ENCODE measurements at regions not wholly inside any gene's neighbourhood (a gene's known extent, or its start where the extent isn't known, plus 50 kb on each side); places are given as distances from the start of the nearest gene placed in this dataset.

DNA sequence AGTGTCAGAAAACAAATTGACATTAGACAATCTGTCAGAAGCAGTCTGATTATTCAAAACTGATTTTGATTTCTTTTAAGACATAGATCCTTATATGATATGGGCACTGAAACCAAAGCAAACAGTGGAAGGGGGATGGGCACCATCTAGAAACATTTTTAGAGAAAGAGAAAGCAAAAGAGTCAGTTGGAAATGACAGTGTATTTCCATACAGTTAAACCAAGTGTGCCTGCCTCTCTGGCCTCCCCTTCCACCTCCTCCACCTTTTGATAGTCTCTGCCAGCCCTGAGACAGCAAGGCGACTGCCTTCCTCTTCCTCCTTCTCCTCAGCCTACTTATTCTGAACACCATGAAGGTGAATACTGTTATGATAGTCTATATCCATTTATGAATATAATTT, 949.7 kb downstream of the AMY1C start:
- no peak for DNase-seq (ENCODE audit: low spot score)

DNA sequence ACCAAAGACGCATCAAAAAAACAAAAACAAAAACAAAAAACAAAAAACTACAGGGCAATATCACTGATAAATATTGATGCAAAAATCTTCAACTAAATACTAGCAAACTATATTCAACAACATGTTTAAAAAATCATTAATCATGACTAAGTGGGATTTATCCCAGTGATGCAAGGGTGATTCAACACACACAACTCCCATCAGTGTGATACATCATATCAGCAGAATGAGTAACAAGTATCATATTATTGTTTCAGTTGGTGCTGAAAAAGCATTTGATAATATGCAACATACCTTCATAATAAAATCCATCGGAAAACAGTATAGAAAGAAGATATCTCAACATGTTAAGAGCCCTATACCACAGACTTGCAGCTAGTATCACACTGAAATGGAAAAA, 953.0 kb downstream of the AMY1C start:
- DNase-seq (ENCODE audit: low spot score) = no peak

DNA sequence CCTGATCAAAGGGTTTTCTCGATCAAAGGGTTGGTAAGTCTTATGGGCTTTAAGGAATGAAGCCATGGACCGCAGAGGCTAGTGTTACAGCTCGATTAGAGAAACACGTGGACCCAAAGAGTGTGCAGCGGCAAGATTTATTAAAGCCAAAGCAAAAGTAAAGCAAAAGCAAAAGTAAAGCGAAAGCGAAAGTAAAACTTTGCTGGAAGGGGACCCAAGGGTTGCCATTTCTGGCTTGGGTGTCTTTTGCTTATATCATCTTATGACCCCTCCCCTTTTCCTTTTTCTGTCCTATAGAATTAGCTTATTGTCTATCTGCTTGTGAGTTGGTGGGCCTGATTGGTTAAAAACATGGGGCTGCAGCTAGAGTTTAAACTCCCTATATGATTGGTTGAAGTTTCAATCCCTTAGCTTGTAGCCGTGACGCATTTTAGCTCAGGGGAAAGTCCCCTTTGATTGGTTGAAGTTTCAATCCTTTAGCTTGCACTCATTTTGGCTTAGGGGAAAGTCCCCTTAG, 957.0 kb downstream of the AMY1C start:
- DNase-seq (ENCODE audit: low spot score) = no peak

DNA sequence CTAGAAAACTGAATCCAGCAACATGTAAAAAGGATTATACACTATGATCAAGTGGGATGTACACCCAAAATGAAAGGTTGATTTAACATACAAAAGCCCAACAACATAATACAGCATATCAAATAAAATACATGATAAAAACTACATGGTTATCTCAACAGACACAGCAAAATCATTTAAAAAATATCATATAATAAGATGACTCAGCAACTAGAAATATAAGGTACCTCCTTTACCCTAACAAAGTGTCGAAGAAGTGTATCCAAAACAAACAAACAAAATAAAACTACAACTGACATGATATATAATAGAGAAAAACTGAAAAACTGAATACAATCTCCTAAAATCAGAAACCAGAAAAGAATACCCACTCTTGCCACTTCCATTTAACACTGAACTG, 969.1 kb downstream of the AMY1C start:
- no peak for DNase-seq (ENCODE audit: low spot score)

DNA sequence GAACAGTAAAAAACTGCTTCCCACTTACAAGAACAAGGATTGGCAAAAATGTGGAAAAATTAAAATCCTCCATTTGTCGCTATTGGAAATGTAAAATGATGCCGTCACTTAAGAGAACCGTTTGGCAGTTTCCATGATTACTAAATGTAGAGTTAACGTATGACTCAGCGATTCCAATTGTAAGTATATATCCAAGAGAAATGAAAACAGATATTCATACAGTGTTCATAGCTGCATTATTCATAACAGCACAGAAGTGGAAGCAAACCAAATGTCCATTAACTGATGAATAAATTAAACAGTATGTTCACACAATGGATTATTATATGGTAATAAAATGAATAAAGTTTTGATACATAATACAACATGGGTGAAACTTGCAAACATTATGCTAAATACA, 971.0 kb downstream of the AMY1C start:
- DNase-seq (ENCODE audit: low spot score) = no peak

DNA sequence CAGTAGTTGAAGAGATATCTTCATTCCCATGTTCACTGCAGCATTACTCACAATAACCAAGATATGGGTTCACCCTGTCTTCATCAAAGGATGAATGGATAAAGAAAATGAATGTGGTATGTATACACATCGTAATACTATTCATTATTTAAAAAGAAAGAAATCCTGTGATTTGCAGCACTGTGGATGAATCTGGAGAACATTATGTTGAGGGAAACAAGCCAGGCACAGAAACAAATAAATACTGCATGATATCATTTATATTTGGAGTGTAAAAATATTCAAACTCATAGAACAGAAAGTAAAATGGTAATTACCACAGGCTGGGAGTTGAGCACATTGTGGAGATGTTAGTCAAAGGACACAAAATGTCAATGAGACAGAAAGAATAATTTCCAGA, 977.2 kb downstream of the AMY1C start:
- DNase-seq (ENCODE audit: low spot score) = no peak

DNA sequence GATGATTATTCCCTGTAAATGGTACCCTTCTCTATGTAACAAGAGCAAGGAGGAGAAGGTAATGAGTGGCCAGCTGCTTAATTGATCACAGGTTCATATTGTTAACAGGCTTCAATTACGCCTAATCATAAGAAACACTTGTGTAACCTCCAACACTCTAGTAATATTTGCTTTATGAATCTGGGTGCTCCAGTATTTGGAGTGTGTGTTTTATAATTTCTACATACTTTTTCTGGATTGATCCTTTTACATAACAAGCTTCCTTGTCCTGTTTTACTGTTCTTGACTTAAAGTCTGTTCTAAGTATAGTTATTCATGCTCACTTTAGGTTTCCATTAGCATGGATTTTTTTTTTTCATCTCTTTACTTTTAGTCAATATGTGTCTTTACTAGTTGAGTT, 984.2 kb downstream of the AMY1C start:
- no peak for DNase-seq (ENCODE audit: low spot score)

DNA sequence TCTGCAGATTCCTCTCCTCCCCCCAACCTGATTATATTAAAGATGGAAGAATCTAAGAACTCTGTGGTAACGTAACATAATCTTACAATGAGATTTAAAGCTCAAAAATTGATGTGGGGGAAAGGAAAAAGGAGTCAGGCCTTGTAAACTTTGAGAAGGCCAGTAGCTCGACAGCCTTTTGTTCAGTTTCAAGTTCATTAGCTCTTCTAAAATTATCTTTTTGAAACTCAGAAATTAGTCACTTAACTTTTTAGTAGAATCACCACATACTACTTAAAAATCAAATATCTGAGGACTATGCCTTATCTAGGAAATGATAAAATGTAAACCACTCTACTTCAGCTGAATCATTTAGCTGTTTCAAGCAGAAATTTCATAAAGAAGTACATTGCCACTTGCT, 996.2 kb downstream of the AMY1C start:
- no peak for DNase-seq (ENCODE audit: low spot score)

DNA sequence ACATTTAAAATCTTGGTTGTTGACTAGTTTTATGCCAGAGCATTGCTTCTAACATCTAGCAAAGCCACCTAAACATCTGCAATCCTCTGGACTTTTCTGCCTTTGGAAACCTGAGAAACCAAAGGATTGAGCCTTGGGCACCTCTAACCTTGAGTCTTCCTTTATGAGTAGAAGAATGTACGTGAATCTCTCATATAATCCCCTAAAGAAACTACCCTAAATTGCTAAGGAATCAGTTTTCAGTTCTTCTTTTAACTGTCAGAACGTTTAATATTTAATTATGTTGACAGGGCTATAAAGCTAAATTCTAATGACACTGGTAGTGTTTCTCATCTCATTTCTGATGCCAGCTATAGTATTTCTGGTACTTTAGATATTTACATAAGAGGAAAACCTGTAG, 997.3 kb downstream of the AMY1C start:
- DNase-seq (ENCODE audit: low spot score) = no peak

DNA sequence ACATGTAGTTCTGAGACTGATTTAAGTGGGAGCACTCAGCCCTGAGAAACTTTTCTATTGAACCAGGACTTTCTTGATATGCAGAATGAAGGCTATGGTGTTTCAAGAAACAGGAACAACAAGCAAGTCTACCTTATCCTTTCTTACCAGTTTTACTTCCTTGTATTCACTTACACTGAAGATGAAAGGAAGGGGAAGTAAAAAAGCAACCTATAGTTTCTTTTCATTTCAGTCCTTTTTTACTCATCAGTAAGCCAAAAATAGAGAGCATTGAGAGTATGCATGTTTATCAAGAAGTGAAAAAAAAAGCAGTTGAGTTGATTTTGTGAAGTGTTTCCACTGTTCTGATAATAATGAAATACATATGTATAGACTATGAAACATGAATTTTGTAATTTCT, 1010.3 kb downstream of the AMY1C start:
- no peak for DNase-seq (ENCODE audit: low spot score)

DNA sequence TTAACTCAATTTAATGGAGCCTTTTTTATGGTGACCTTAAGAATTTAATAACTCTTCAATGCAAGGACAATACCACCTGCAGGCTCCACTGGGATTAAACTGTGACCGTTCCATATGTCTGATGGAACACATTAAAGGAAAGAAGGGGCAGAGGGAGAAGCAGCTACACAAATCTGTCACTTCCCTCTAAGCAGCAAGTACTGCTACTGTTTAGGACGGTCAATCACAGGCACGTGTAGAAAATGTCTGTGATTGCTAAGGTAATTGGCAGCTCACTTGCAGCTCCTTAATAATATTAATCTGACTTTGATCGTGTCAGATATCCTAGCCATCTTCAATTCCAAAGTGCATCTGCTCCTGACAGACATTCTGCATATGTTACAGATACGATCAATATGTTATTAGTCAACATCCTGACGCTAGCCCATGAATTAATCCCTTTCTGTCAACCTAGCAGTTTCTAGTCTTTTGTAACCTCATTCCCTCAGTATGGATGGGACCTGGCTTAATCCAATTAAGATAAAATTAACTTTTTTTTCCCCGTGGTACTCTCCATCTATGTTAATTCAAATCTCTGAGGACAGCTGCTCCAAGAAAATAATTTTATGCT, 1012.4 kb downstream of the AMY1C start:
- no peak for DNase-seq (ENCODE audit: low spot score)

DNA sequence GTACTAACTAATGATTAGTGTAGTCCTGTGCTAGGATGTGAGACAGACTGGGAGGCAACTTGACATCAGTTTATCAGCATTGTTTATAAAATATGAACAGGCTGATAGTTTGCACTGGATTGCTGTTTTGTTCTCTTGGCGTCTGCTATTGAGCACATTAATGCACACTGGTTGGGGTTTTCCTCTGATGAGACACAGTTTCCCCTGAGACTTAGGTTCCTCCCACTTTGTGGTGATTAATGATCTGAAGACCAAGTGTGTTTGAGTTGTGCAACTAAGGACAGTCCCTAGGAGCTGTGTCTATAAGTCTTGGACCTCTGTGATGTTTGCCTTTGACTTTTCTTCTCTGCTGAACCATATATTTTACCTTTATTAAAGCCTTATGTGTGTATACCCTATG, 1015.4 kb downstream of the AMY1C start:
- no peak for DNase-seq (ENCODE audit: low spot score)

DNA sequence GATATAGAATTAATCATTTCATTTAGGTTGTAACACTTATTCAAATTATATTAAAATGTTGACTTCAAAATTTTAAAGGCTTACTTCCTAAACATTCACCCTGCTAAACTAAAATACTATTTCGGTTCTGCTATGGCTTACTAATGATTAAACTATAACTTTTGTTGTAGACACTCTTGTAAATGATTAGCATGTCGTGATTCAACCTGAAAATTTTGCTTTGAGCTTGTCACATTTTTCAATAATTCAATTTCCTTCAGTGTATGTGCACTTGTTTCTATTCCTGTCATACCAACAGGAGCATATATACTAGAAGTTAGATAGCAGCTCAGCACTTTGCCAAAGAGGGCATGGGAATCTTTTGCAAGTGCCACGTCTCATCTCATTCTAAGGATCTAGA, 1018.8 kb downstream of the AMY1C start:
- DNase-seq (ENCODE audit: low spot score) = no peak

DNA sequence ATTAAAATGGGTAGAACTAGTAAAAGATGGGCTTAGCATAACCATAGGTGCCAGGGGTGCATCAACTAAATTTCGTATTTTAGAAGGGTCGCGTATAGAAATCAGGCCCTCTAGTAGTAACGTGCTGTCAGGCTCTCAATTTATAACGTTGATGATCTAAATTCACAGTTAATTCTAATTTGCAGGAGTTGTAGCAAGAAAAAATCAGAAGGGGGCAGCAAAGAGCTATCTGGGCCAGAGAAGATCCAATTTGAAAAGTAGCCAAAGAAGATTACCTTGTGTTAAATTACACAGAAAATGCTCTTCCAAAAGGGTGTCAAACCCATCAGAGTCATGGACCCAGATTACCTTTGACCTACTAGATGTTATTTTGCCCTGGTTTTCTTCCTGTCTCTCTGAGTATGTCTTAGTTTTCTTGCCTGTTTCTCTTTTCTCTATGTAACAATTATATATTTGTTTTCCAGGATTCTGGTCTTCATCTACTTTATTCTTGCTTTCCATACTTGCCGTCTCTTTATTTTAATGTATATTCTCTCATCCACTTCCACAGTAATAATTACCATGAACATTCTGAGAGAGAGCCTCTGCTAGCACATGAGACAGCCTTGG, 1030.9 kb downstream of the AMY1C start:
- peak; percentile 44 for DNase-seq (ENCODE audit: low spot score)

DNA sequence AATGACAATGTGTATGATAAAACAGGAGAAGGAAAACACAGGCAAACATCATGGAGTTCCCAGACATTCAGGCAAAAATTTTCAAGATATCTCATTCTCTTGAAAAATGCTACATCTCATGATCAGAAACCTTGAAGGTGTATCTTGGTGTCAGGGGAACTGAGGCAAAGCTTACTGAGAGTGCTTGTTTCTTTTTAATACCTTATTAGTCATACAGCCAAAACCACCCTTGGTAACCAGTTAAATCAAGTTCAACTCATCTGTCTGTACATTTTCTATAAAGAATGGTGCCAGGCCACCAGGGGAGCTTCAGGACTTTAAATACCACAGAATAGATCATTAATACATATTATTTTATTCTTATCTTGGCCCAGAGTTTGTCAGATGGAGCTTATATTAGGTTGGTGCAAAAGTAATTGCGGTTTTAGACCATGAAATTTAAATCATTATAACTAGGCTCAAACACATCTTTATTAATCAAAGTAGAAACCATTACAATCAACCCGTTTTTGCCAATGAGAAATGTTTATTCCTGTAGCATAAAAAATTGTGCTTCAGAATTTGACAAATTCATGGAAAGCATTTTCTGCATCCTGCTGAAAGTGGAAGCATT, 1036.0 kb downstream of the AMY1C start:
- DNase-seq (ENCODE audit: low spot score) = no peak

DNA sequence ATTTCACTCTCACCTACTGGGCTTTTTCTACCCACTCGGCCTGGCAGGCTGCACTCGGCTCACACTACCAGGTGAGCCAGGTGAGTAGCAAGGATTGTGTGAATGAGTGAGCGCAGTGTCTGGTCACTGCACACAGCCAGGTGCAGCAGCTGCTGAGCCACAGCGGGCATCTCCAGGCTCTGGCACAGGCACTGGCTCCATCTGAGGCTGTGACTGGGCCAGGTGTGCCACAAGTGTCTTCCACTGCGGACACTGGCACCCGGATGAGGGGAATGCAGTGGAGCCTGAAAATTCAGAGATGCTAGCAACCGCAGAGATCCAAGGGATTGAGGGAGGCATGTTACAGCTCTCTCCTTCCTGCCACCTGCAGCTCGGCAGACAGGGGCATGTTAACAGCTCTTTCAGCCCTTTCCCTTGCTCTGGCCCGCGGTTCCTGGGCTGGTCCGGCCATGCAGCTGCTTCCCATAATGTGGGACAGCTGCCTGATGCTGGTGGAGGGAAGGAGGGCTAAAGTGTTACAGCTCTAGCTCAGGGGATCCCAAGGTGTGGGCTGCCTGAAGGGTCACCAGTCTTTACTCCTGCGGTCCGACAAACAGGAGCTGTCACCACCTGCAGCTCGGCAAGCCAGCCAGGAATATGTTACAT, 1038.3 kb downstream of the AMY1C start:
- no peak for DNase-seq (ENCODE audit: low spot score)

DNA sequence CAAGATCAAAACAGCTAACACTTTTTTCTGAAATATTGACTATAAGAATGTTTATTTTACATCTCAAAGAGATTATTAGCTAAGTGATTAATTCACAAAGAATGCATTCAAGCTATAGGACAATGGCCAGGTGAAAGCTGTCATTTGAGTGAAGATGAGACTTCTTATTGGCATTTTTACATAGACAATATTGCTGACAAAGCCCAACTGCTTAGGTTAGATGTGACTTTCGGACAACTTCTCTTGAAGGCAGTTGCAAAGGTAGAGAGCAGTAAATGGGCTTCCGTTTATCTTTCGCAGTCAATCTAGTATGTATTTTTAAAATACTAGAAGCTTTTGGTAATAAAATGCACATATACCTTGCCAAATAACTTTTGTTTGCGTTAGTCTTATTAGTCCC, 1041.3 kb downstream of the AMY1C start:
- DNase-seq (ENCODE audit: low spot score) = no peak

DNA sequence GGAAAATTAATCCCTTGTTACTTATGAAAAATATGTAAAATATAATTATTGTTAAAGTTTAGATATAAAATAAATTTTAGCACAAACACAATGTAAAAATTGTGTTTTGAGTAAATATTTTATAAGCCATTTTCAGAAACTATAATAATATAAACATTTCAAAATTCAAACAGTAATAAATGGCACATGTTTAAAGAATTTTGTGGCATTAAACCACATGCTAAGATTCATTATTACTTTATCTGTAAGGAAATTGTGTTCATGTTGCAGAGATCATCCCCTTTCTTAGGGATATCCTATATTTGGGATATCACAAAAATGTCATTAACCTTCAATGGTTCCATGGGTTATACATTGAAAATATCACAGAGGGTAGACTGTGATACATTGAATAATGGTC, 1044.3 kb downstream of the AMY1C start:
- DNase-seq (ENCODE audit: low spot score) = no peak

DNA sequence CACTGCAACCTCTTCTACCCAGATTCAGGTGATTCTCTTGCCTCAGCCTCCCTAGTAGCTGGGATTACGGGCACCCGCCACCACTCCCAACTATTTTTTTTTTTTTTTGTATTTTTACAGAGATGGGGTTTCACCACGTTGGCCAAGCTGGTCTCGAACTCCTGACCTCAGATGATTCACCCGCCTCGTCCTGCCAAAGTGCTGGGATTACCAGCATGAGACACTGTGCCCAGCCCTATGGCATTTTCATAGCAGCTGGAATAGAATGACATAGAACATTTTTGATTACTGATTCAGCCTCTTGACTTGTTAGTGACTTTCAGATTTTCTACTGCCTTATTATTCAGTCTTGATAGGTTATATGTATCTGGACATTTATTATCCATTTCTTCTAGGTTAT, 1046.2 kb downstream of the AMY1C start:
- DNase-seq (ENCODE audit: low spot score) = no peak

DNA sequence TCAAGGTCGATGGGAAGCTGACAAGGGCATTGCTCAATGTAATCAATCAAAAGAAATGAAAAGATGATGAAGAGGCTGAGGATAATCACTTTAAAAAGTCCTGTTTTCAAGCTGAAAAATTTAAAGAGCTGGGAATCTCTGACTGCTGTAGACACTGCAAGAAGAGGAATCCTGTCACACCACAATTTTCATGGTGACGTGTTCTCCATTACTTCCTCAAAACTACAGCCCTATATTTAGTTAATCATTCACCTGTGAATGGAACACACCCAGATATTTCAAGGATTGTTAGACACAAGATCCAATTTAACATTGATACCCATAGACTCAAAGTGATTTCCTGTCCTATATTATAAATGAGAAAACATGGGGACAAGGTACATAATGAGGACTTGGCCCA, 1048.3 kb downstream of the AMY1C start:
- no peak for DNase-seq (ENCODE audit: low spot score)

DNA sequence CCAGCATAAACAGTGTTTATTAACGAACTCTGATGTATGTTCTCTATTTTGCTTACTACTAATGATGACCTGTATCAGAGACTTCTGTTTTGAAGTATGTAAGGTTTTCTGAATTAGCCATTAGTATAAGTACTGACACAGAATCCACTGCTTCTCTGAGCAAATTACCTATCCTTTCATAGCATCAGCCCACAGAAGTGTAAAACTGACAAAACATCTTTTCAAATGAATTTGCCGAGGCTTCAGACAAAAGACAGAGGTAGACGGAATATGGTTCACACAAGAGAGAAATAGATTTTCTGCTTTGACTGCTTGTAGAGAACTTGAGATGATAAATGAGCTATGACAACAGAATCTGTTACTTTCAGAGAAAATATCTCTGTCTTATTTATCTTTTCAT, 1051.6 kb downstream of the AMY1C start:
- no peak for DNase-seq (ENCODE audit: low spot score)

DNA sequence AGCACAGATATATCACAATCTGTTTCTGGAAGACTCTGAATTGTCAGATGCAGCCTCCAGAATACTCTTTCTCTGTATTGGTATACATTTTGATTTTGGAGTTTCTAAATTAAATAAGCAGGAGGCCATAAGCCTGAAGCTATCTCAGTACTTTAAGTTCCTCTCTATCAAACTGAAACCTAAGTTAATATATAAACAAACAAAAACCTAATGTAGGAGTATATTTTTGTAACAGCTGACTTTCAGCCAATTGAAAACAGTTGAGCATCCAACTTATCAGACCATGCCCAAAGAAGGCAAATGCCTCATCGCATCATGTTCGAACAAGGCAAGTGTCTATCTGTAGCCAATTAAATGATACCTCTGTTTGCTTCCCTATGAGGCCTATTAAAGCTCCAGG, 1054.4 kb downstream of the AMY1C start:
- DNase-seq (ENCODE audit: low spot score) = no peak

DNA sequence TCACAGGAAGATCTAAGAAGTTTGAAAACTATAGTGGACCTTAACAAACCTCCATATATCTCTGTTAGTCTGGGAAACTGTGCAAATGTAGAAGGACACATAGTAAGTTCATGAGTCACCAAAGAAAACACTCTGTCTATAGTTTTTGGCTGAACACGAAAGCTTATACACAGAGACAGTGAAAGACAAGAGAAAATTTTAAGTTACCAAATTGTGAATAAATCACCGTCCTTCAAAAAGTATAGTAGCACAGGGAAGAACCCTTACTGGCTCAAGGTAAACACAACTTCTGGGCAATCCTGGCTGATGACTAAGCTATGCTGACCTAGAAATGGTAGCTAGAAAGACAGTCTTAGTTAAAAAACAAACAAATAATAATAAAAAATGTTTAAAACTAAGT, 1057.9 kb downstream of the AMY1C start:
- no peak for DNase-seq (ENCODE audit: low spot score)
